SIG-M5 treated with dmso at 0.1 percent for 504 hours (cell line): ENCODE measurements at regions not wholly inside any gene's neighbourhood (a gene's known extent, or its start where the extent isn't known, plus 50 kb on each side); places are given as distances from the start of the nearest gene placed in this dataset.
A peak's percentile ranks its signal among the peaks of the same experiment; 100 is the strongest.
"Not testable (repeated sequence)": the region's sequence is repeated elsewhere in the genome, so short reads cannot be mapped to it uniquely, and the experiment has no call there.

Experiments used
- DNase-seq: peaks from one replicate; lab custom pipeline; 2025; ENCODE audit not compliant: unreplicated experiment; lab: John Stamatoyannopoulos, UW

GRCh38 chr4:123624959-123625358 lies 228.4 kb downstream of the SPRY1 start:
- no peak for DNase-seq

- DNase-seq = no peak
Observed at GRCh38 chr4:123628288-123628687, 231.7 kb downstream of the SPRY1 start.

GRCh38 chr4:123631786-123632692 lies 235.4 kb downstream of the SPRY1 start:
- no peak for DNase-seq

DNA sequence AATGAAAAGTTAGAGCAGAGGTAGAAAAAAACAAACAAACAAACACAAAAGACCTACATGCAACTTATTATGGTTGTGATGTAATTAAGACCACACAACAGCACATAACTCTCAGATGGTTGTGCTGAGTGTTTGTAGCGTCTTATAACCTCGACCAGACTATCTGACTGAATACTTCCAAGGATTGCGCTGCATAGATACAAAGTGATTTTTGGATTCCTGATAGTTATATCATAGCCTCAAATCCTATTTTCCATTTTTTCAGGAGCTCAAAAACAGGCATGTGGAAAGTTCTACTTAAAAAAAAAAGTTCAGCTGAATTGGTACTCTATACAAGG lies 236.1 kb downstream of the SPRY1 start:
- no peak for DNase-seq

GRCh38 chr4:123638834-123639233 lies 242.2 kb downstream of the SPRY1 start:
- DNase-seq = no peak

GRCh38 chr4:123640271-123640670 lies 243.7 kb downstream of the SPRY1 start:
- no peak for DNase-seq

GRCh38 chr4:123640824-123641223 lies 244.2 kb downstream of the SPRY1 start:
- DNase-seq = no peak

DNA sequence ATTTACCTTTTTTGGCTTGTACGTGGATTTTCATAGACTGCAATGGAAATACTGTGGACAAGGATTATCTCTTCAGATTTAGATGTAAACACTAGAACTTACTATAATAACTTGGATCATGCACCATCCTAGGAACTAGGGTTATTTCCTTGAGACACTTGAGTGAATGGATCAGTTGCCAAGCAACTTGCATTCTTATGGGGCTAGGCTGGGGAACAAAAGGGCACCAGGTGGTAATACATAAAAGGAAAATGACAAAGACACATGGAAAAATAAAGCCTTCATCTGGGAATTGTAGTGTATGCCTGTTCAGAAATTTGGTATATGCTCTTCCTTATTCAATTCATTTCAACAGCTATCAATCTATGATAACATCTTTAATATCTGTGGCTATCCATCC lies 247.1 kb downstream of the SPRY1 start:
- no peak for DNase-seq

DNA sequence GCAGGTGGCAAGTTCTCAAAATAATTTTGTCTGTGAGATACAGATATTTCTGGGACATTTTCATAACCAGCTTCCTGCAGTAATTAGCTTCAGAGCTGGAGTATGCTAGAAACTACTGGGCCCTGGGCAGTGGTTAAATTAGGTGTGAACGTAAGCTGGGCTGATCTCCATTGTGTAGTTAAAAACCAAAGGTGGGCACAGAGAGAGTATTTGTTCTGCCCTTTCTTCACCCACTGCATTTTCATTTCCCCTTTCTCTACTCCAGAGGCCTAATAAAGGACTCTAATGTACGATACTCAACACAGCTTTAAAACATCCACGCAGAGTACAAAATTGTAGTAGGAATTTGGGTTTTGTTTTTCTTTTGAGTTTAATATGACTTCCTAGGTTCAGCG lies 252.7 kb downstream of the SPRY1 start:
- DNase-seq = no peak

DNA sequence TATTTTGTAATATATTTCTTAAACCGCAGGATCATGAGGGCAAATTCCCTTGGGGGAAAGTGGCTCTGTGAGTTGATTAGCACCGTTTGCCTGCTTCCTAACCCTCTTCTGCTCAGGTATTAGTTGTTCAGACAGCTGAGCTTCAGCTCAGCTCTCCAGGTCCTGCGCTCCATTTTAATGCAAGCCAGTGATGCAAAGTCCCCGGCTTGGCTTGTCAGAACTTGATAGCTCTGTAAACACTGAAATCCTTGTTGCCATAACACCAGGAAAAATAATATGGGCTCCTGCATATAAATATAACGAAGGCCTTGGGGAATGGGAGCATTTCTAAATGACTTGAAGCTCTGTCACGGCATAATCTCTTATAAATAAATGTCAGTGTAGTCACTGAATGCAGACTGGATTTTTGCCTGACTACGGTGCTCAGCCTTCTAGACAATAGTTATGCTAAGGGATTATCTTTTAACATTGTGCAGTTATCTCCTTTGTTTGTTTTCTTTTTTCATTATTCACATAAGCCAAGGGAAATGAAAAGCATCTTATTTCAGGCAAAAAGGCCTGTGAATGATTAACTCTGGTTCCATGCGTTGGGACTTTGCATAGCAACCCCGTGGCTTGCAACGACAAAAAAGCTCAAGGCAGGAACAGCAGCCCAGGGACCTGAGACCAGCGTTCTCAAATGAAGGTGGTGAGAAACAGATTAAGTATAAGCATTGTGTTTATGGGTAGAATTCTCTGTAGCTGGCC lies 253.2 kb downstream of the SPRY1 start:
- no peak for DNase-seq

DNA sequence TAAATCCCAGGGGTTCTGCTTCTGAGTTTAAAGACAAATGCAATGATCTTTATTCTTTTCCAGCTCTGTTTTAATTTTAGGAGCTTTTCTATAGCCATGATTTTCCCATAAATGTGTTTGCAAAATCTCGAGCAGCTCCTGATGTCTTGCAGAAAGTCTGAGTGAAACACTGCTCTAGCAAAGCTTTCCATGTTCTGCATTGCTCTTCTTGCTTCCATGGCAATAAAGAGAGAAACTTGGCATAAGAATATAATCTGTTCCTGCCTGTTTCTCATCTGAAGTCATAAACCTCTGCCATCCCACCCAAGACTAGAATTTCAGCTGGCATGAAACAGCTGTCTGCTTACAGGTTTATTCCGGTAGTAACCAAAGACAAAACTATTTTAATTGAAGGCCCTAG lies 254.5 kb downstream of the SPRY1 start:
- no peak for DNase-seq

- DNase-seq = no peak
Observed at GRCh38 chr4:123651536-123652180, 255.1 kb downstream of the SPRY1 start.

DNA sequence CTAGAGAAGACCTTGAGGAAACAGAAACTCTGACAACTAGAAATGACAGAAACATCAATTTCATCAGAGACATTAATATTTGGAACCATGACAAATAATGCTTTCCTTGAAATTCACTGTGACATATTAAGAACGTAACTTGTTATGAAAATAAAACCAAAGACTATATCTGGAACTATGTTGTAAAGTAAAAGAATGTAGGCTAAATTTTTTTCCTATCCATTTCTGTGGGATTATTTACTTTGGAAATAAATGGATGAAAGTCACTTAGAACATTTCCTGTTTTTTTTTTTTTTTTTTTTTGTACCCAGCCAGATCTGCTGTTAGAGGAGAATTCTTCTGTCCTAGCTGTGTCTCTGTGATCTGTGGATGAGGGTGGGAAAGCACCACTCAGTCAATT lies 255.9 kb downstream of the SPRY1 start:
- DNase-seq = no peak

- peak; percentile 6 for DNase-seq
Observed at GRCh38 chr4:123653236-123653635, 256.6 kb downstream of the SPRY1 start.

GRCh38 chr4:123656746-123657294 lies 260.2 kb downstream of the SPRY1 start:
- not testable (repeated sequence) for DNase-seq

DNA sequence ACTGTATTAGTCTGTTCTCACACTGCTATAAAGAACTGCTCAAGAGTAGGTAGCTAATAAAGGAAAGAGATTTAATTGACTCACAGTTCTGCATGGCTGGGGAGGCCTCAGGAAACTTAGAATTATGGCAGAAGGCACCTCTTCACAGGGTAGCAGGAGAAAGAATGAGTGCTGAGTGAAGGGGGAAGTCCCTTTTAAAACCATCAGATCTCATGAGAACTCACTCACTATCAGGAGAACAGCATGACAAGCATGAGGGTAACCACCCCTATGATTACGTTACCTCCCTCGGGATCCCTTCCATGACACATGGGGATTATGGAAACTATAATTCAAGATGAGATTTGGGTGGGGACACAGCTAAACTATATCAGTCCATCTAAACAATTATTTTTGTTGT lies 261.0 kb downstream of the SPRY1 start:
- not testable (repeated sequence) for DNase-seq

GRCh38 chr4:123659262-123659661 lies 262.7 kb downstream of the SPRY1 start:
- DNase-seq = no peak

GRCh38 chr4:123659730-123660129 lies 263.1 kb downstream of the SPRY1 start:
- peak; percentile 50 for DNase-seq

GRCh38 chr4:123661080-123661737 lies 264.6 kb downstream of the SPRY1 start:
- no peak for DNase-seq

- no peak for DNase-seq
Observed at GRCh38 chr4:123662827-123663226, 266.2 kb downstream of the SPRY1 start.

GRCh38 chr4:123666486-123666885 lies 269.9 kb downstream of the SPRY1 start:
- DNase-seq = no peak
